GM19025 (cell line): ENCODE measurements at regions not wholly inside any gene's neighbourhood (a gene's known extent, or its start where the extent isn't known, plus 50 kb on each side); places are given as distances from the start of the nearest gene placed in this dataset.
"Not testable (repeated sequence)": the region's sequence is repeated elsewhere in the genome, so short reads cannot be mapped to it uniquely, and the experiment has no call there.

Experiments used
- ATAC-seq: cut with Tn5 transposase; IDR thresholded peaks from one replicate; pipeline ENCODE4 v1.9.1; 2021; ENCODE audit warnings: mild to moderate bottlenecking, low read depth, moderate library complexity; ENCODE audit not compliant: unreplicated experiment

DNA sequence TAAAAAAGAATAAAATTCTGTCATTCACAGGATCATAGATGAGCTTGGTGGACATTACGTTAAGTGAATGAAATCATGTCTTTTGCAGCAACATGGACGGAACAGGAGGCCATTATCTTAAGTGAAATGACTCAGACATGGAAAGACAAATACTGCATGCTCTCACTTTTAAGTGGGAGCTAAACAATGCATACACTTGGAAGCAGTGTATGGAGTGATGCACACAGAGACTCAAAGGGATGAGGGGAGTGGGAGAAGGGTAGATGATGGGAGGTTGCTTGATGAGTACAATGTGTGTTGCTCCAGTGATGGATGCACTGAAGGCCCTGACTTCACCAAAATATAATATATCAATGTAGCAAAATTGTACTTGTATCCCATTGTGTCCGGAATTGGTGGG, 293.4 kb downstream of the CD109 start:
- ATAC-seq, result no peak

DNA sequence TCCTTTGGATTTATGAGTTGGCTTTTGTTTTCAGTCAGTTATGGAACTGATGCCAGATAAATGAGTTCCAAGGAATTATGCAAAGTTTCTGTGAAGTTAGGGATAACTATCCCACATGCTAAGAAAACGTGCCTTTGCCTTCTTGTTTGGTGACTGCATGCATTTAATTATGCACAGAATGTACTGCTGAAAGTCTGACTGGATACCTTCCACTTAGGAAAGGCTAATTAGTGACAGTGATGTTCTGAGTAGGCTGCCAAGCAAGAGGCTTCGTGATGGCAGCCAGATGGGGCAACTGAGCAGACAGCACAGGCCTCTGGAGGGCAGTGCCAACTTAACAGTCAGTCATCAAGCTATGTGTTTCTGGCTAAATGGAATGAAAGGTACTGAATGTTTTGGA, 289.9 kb downstream of the CD109 start:
- ATAC-seq, result no peak

- ATAC-seq, result no peak
These were observed 288.7 kb downstream of the CD109 start for GRCh38 chr6:73984571-73985210.

GRCh38 chr6:73983367-73983766, 287.4 kb downstream of the CD109 start:
- ATAC-seq, result no peak

- ATAC-seq, result no peak
These were observed 284.1 kb downstream of the CD109 start for GRCh38 chr6:73980096-73980495.

DNA sequence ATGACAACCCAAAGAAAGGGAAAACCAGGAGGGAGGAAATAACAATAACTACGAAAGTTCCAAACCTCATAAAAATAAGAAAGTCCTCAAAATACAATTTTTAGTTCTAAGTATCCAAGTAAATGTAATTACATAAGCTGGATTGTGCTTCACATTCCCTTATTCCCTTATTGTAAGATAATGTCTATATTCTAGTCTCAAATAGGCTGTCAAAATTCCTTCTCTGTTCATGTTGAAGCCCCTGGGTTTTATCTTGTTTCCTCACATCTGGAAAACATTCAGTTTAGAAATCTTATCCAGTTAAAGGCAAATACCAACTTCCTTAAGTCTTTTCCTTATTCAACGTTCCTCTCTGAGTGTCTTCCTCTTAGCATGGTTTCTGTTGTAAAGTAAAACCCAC, 282.3 kb downstream of the CD109 start:
- ATAC-seq, result no peak

- ATAC-seq, result not testable (repeated sequence)
These were observed 276.5 kb downstream of the CD109 start for GRCh38 chr6:73972518-73972917.

DNA sequence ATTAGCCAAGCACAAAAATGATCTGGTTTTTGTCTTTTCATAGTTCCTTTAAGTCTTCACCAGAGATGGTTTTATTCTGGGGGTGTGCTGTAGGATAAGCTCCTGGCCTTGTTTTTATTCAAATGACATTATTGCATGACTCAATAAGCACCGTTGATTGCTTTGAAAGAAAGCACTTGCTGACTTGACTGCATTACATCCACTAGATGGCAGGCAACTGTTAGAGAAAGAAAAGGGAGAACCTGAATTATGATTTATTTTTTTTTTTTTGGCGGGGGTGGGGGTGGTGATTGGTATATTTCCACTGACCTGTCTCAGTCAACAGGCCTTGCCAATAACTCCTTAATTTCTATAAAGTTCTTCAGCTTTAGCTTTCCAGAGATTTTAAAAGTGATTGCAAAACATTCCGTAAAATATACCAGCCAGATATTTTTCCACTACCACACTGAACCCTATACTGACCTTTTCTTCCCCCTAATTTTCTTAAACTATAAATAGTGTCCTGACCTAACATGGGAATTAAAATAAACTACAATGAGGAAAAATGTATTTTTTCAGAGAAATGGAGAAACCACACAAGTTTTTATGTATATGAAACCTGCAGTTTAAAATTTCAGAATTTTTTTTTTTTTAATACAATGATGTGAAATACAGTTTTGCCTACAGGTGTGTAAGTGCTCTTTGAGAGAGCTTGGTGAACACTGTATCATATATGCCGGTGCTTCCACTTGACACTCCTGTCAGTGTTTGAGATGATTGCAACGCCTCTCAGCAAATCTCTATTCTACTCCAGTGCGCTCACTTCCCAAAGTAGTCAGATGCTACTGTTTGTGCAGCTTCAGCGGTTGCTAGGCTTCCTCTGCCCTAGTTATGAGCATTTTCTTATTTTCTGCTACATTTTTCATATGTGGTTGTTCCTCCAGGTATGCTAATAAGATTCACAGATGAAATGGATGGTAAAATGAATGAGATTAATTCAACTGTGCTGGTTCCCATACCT, 274.3 kb downstream of the CD109 start:
- ATAC-seq, result no peak

GRCh38 chr6:73968221-73968757, 272.3 kb downstream of the CD109 start:
- ATAC-seq, result no peak

DNA sequence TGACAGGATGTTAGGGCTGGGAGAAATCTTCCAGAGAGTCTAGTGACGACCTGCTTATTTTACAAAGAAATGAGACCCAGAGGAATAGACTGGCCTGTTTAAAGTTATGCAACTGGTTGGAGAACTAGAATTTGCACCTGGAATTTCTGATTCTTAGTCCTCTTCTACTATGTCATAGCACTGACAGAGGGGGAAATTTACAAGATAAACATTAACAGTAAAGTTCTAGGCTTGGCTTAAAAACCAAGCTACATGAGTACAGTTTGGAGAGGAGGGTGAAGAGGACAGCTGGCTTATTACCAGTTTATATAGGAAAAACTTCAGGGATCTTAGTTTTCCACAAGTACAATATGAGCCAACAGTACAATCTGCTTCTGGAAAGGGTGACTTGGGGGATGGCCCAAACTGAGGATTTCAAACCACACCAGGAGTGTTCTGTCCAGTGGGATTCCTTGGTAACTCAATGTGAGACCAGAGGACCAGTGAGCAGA, 269.6 kb downstream of the CD109 start:
- no peak for ATAC-seq

- ATAC-seq, result no peak
These were observed 268.3 kb downstream of the CD109 start for GRCh38 chr6:73964241-73964854.

GRCh38 chr6:73962884-73963283, 266.9 kb downstream of the CD109 start:
- no peak for ATAC-seq

- no peak for ATAC-seq
These were observed 260.3 kb downstream of the CD109 start for GRCh38 chr6:73956305-73956704.

- no peak for ATAC-seq
These were observed 259.8 kb downstream of the CD109 start for GRCh38 chr6:73955800-73956199.

GRCh38 chr6:73954881-73955280, 258.9 kb downstream of the CD109 start:
- ATAC-seq, result no peak

GRCh38 chr6:73951183-73951582, 255.2 kb downstream of the CD109 start:
- no peak for ATAC-seq

GRCh38 chr6:73943930-73944652, 248.1 kb downstream of the CD109 start:
- no peak for ATAC-seq

- ATAC-seq, result no peak
These were observed 247.4 kb downstream of the CD109 start for GRCh38 chr6:73943411-73943810.

- no peak for ATAC-seq
These were observed 246.7 kb downstream of the CD109 start for GRCh38 chr6:73942592-73943186.

DNA sequence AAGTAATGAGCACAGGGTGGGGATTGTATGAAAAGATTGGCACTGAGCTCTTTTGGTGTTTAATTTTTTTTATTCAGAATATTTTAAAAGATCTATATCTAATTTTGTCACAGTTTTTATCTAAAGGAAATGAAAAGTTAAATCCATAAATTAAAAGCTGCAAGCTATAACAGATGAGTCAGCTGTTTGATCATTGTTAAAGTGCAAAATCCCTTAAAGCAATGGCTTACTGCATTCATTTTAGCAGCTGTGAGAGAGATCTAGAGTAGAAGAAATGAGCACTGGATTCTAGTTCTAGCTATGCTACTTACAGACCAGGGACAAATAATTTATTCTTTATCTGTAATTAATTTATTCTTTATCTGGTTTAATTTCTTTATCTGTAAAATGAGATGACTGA, 245.9 kb downstream of the CD109 start:
- no peak for ATAC-seq
